ENCODE measurements at regions not wholly inside any gene's neighbourhood (a gene's known extent, or its start where the extent isn't known, plus 50 kb on each side); places are given as distances from the start of the nearest gene placed in this dataset.
"Not testable (repeated sequence)": the region's sequence is repeated elsewhere in the genome, so short reads cannot be mapped to it uniquely, and the experiment has no call there.

GRCh38 chr2:183964565-183964964, 633.8 kb upstream of the ZNF804A start:
- TF ChIP-seq CTCF (IDR thresholded peaks at IDR 0.05; ENCODE audit: control insufficient read depth, extremely low read depth, insufficient read depth): no peak
- no peak for DNase-seq (ENCODE audit: low read depth)
- no peak overlapping the region for H3K4me3 ChIP-seq (ENCODE audit: low read depth, low read length)

GRCh38 chr2:183967756-183968155, 630.6 kb upstream of the ZNF804A start:
- H3K4me3 ChIP-seq (ENCODE audit: low read depth, low read length): no peak overlapping the region
- no peak for DNase-seq (ENCODE audit: low read depth)
- TF ChIP-seq CTCF (IDR thresholded peaks at IDR 0.05; ENCODE audit: control insufficient read depth, extremely low read depth, insufficient read depth): no peak

GRCh38 chr2:183975676-183976075, 622.7 kb upstream of the ZNF804A start:
- DNase-seq (ENCODE audit: low read depth): not testable (repeated sequence)

GRCh38 chr2:183984871-183985270, 613.5 kb upstream of the ZNF804A start:
- no peak for DNase-seq (ENCODE audit: low read depth)
- H3K4me3 ChIP-seq (ENCODE audit: low read depth, low read length): no peak overlapping the region
- TF ChIP-seq CTCF (IDR thresholded peaks at IDR 0.05; ENCODE audit: control insufficient read depth, extremely low read depth, insufficient read depth): no peak

More at GRCh38 chr2:183975676-183976075, 622.7 kb upstream of the ZNF804A start:
- not testable (repeated sequence) for H3K4me3 ChIP-seq (ENCODE audit: low read depth, low read length)

GRCh38 chr2:183991968-183992367, 606.4 kb upstream of the ZNF804A start:
- no peak for TF ChIP-seq CTCF (IDR thresholded peaks at IDR 0.05; ENCODE audit: control insufficient read depth, extremely low read depth, insufficient read depth)
- no peak overlapping the region for H3K4me3 ChIP-seq (ENCODE audit: low read depth, low read length)
- DNase-seq (ENCODE audit: low read depth): peak; percentile 44

- DNase-seq (ENCODE audit: low read depth): no peak
Measured at GRCh38 chr2:183993052-183993451, 605.3 kb upstream of the ZNF804A start.

GRCh38 chr2:183995632-183996031, 602.7 kb upstream of the ZNF804A start:
- no peak for TF ChIP-seq CTCF (IDR thresholded peaks at IDR 0.05; ENCODE audit: control insufficient read depth, extremely low read depth, insufficient read depth)
- no peak overlapping the region for H3K4me3 ChIP-seq (ENCODE audit: low read depth, low read length)
- DNase-seq (ENCODE audit: low read depth): no peak

More at GRCh38 chr2:183993052-183993451, 605.3 kb upstream of the ZNF804A start:
- no peak for TF ChIP-seq CTCF (IDR thresholded peaks at IDR 0.05; ENCODE audit: control insufficient read depth, extremely low read depth, insufficient read depth)
- H3K4me3 ChIP-seq (ENCODE audit: low read depth, low read length): no peak overlapping the region

Measured in LNCaP clone FGC (cell line).